ACC112 (cell line): ENCODE measurements at regions not wholly inside any gene's neighbourhood (a gene's known extent, or its start where the extent isn't known, plus 50 kb on each side); places are given as distances from the start of the nearest gene placed in this dataset.
"Not testable (repeated sequence)": the region's sequence is repeated elsewhere in the genome, so short reads cannot be mapped to it uniquely, and the experiment has no call there.

Experiments
- H2AFZ ChIP-seq: fragments of 200-600 bp; sonication (generic); one replicate; pipeline ENCODE4 v1.6.0; 2017; ENCODE audit warnings: antibody characterized with exemption, low read length; ENCODE audit not compliant: unreplicated experiment
- H3K27ac ChIP-seq: fragments of 200-600 bp; sonication (generic); 2 replicates; pipeline ENCODE4 v1.5.1; 2014; ENCODE audit warnings: low read depth, mild to moderate bottlenecking, antibody characterized with exemption, low read length, moderate library complexity
- H3K27me3 ChIP-seq: fragments of 200-600 bp; sonication (generic); 2 replicates; pipeline ENCODE4 v1.6.1; 2014; ENCODE audit warnings: mild to moderate bottlenecking, antibody characterized with exemption, low read length, moderate library complexity, mixed read lengths; ENCODE audit not compliant: insufficient read depth
- H3K36me3 ChIP-seq: fragments of 200-600 bp; sonication (generic); 2 replicates; pipeline ENCODE4 v1.6.1; 2016; ENCODE audit warnings: mild to moderate bottlenecking, antibody characterized with exemption, low read length, moderate library complexity, mixed read lengths; ENCODE audit not compliant: insufficient read depth
- H3K4me1 ChIP-seq: fragments of 200-600 bp; sonication (generic); one replicate; pipeline ENCODE4 v1.6.1; 2016; ENCODE audit warnings: low read length, mixed read lengths; ENCODE audit not compliant: insufficient read depth, unreplicated experiment, control insufficient read depth
- H3K4me3 ChIP-seq: fragments of 200-600 bp; sonication (generic); 2 replicates; pipeline ENCODE4 v1.5.1; 2014; ENCODE audit warnings: mild to moderate bottlenecking, low read depth, low read length
- H3K79me2 ChIP-seq: fragments of 200-600 bp; sonication (generic); one replicate; pipeline ENCODE4 v1.6.0; 2016; ENCODE audit warnings: low read length; ENCODE audit not compliant: control insufficient read depth, unreplicated experiment, insufficient read depth

GRCh38 chr5:1626397-1626796 is 102.6 kb upstream of the LPCAT1 start:
- not testable (repeated sequence) for H3K4me3 ChIP-seq, H3K36me3 ChIP-seq, H3K27me3 ChIP-seq, H2AFZ ChIP-seq, H3K79me2 ChIP-seq, H3K4me1 ChIP-seq, H3K27ac ChIP-seq

DNA sequence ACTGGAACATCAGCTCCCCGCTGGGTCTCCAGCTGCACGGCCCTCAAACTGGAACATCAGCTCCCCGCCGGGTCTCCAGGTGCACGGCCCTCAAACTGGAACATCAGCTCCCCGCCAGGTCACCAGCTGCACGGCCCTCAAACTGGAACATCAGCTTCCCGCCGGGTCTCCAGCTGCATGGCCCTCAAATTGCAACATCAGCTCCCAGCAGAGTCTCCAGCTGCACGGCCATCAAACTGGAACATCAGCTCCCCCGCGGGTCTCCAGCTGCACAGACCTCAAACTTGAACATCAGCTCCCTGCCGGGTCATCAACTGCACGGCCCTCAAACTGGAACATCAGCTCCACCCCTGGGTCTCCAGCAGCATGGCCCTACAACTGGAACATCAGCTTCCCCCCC is 95.8 kb upstream of the LPCAT1 start:
- not testable (repeated sequence) for H3K79me2 ChIP-seq, H3K4me1 ChIP-seq, H2AFZ ChIP-seq, H3K27ac ChIP-seq, H3K27me3 ChIP-seq, H3K4me3 ChIP-seq, H3K36me3 ChIP-seq

DNA sequence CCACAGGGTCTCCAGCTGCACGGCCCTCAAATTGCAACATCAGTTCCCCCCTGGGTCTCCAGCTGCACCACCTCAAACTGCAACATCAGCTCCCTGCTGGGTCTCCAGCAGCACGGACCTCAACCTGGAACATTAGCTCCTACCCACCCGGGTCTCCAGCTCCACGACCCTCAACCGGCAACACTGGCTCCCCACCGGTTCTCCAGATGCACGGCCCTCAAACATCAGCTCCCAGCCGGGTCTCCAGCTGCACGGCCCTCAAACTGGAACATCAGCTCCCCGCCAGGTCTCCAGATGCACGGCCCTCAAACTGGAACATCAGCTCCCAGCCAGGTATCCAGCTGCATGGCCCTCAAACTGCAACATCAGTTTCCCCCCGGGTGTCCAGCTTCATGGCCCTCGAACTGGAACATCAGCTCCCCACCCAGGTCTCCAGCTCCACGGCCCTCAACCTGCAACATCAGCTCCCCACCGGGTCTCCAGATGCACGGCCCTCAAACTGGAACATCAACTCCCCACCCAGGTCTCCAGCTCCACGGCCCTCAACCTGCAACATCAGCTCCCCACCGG is 94.6 kb upstream of the LPCAT1 start:
- not testable (repeated sequence) for H3K4me3 ChIP-seq, H3K79me2 ChIP-seq, H3K4me1 ChIP-seq, H3K36me3 ChIP-seq, H2AFZ ChIP-seq, H3K27me3 ChIP-seq, H3K27ac ChIP-seq

DNA sequence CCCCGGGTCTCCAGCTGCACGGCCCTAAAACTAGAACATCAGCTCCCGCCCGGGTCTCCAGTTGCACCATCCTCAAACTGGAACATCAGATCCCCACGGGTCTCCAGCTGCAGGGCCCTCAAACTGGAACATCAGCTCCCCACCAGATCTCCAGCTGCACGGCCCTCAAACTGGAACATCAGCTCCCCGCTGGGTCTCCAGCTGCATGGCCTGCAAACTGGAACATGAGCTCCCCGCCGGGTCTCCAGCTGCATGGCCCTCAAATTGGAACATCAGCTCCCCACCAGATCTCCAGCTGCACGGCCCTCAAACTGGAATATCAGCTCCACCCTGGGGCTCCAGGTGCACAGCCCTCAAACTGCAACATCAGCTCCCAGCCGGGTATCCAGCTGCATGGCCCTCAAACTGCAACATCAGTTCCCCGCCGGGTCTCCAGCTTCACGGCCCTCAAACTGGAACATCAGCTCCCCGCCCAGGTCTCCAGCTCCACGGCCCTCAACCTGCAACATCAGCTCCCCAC is 93.5 kb upstream of the LPCAT1 start:
- not testable (repeated sequence) for H3K36me3 ChIP-seq, H3K79me2 ChIP-seq, H2AFZ ChIP-seq, H3K4me3 ChIP-seq, H3K4me1 ChIP-seq, H3K27me3 ChIP-seq, H3K27ac ChIP-seq

- not testable (repeated sequence) for H3K27me3 ChIP-seq, H3K79me2 ChIP-seq, H3K36me3 ChIP-seq, H3K4me1 ChIP-seq, H2AFZ ChIP-seq, H3K27ac ChIP-seq, H3K4me3 ChIP-seq
Measured at GRCh38 chr5:1613515-1613914, 89.8 kb upstream of the LPCAT1 start.

- H3K4me3 ChIP-seq, H2AFZ ChIP-seq, H3K27me3 ChIP-seq, H3K79me2 ChIP-seq, H3K36me3 ChIP-seq, H3K4me1 ChIP-seq, H3K27ac ChIP-seq: not testable (repeated sequence)
Measured at GRCh38 chr5:1610526-1610925, 86.8 kb upstream of the LPCAT1 start.

GRCh38 chr5:1609111-1609510 is 85.4 kb upstream of the LPCAT1 start:
- not testable (repeated sequence) for H3K79me2 ChIP-seq, H3K27me3 ChIP-seq, H3K4me3 ChIP-seq, H3K36me3 ChIP-seq, H2AFZ ChIP-seq, H3K27ac ChIP-seq, H3K4me1 ChIP-seq

GRCh38 chr5:1608336-1608735 is 84.6 kb upstream of the LPCAT1 start:
- not testable (repeated sequence) for H3K27me3 ChIP-seq, H3K36me3 ChIP-seq, H2AFZ ChIP-seq, H3K4me3 ChIP-seq, H3K4me1 ChIP-seq, H3K79me2 ChIP-seq, H3K27ac ChIP-seq

DNA sequence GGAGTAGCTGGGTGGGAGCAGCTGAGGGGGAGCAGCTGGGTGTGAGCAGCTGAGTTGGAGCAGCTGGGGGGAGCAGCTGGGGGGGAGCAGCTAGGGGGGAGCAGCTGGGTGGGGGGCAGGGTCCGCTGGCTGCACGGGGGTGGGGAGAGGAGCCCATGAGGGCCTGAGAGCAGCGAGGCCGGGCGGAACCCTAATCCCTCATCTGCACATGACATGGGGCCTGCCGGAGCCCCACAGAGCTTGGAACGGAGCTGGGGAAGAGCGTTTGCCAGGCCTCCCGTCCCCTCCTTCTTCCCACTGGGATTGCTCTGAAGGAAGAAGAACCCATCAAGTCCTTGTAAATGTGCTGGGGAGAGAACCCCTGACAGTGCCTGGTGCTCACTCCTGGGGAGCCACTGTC is 83.2 kb upstream of the LPCAT1 start:
- H3K79me2 ChIP-seq, H2AFZ ChIP-seq, H3K36me3 ChIP-seq, H3K27ac ChIP-seq, H3K4me1 ChIP-seq, H3K4me3 ChIP-seq, H3K27me3 ChIP-seq: not testable (repeated sequence)

- not testable (repeated sequence) for H2AFZ ChIP-seq, H3K79me2 ChIP-seq, H3K27me3 ChIP-seq, H3K4me3 ChIP-seq, H3K36me3 ChIP-seq, H3K27ac ChIP-seq, H3K4me1 ChIP-seq
Measured at GRCh38 chr5:1603916-1604315, 80.2 kb upstream of the LPCAT1 start.

DNA sequence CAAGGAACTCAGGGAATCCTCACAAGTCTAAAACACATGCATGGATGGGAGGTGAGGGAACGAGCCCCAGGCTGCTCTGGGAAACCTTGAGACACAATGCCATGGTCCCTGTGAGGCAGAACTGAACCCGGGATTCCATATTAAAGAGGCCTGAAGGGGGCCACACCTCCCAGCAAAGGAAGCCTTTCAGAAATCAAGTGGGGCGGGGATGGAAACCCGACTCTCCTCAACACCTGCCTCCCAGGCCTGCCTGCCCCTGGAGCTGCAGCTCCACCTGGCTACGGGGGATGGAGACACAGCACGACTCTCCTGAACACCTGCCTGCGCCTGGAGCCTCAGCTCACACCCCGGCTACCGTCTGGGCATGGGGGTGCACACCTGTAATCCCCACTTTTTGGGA is 77.8 kb upstream of the LPCAT1 start:
- not testable (repeated sequence) for H3K27me3 ChIP-seq, H3K27ac ChIP-seq, H3K4me1 ChIP-seq, H3K36me3 ChIP-seq, H3K4me3 ChIP-seq, H2AFZ ChIP-seq, H3K79me2 ChIP-seq
